H1 (cell line): ENCODE measurements at regions not wholly inside any gene's neighbourhood (a gene's known extent, or its start where the extent isn't known, plus 50 kb on each side); places are given as distances from the start of the nearest gene placed in this dataset. TPM values are rescaled to one million over a fixed set of nuclear protein-coding genes. Genes with fewer than 3 reads are reported as not detected.

Source experiments
- small RNA-seq: library from polyadenylated mRNA; stranded (forward); fragments of <200 nt; extraction: miRNeasy Mini kit (QIAGEN cat#:217004); gene quantifications from one replicate; pipeline ENCODE3, GENCODE V24; 2013; ENCODE audit not compliant: insufficient read depth

Small RNA genes lying in the stretch of these regions (small RNA-seq; reads per million reads assigned to genes)
- gene RNU1-58P, result not detected
